GM12874 (cell line): ENCODE measurements at regions not wholly inside any gene's neighbourhood (a gene's known extent, or its start where the extent isn't known, plus 50 kb on each side); places are given as distances from the start of the nearest gene placed in this dataset.

Experiments
- TF ChIP-seq, protein P1 (sequence below): IDR thresholded peaks from 2 replicates; pipeline ENCODE4 v1.5.1; 2011; ENCODE audit warnings: low read depth, mild to moderate bottlenecking, control low read depth, low read length, moderate library complexity; ENCODE audit not compliant: insufficient read depth

DNA sequence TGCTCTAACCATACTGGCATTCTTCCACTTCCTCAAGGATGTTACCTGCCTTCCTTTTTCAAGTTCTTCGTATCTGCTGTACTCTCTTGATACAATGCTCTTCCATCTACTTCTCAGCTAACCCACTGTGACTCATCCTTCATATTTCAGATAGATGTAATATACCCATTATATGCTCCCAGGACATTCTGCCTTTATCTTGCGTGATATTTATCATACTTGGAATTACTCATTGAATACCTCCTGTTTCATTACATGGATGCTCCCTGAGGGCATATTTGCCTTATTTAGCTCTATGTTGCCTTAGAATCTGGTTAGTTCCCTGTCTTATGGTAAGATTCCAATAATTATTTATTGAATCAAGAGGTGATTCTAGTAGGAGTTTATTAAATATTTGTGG is 706.4 kb downstream of the SORCS3 start:
- TF ChIP-seq, protein P1, sequence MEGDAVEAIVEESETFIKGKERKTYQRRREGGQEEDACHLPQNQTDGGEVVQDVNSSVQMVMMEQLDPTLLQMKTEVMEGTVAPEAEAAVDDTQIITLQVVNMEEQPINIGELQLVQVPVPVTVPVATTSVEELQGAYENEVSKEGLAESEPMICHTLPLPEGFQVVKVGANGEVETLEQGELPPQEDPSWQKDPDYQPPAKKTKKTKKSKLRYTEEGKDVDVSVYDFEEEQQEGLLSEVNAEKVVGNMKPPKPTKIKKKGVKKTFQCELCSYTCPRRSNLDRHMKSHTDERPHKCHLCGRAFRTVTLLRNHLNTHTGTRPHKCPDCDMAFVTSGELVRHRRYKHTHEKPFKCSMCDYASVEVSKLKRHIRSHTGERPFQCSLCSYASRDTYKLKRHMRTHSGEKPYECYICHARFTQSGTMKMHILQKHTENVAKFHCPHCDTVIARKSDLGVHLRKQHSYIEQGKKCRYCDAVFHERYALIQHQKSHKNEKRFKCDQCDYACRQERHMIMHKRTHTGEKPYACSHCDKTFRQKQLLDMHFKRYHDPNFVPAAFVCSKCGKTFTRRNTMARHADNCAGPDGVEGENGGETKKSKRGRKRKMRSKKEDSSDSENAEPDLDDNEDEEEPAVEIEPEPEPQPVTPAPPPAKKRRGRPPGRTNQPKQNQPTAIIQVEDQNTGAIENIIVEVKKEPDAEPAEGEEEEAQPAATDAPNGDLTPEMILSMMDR = no peak

DNA sequence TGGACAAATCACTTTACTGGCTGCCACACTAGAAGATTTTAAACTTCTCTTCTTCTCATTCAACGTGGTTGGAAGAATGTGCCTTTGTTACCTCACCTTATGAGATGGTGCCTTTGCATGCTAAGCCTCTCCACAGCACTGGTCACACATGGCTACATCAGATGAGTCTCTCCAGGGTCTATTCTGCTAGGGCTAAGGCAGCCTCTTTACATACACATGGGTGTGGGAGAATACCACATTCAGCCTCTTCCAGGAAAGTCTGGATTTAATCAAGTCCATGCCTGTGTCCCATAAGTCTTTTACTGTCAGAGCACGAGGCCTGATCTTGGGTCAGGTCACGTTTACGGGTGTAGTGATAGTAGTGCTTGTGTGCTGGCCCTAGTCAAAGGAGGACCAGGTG is 701.5 kb downstream of the SORCS3 start:
- TF ChIP-seq, protein P1 = no peak

DNA sequence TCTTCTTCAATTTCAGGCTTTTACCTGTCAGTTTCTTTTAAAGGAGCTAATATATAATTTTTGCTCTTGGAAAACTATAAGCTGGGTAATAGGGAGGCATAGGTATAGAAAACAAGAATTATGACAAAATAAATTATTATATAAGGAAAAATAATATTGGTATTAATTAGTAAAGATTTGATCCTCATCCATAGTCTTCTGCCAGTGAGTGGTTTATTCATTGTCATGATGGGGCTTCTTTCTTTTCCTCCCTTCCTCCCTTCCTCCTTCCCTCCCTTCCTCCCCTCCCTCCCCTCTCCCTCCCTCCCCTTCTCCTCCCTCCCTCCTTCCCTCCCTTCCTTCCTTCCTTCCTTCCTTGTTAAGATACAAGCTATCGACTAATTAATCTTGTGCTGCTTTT is 698.6 kb downstream of the SORCS3 start:
- TF ChIP-seq, protein P1 = no peak

DNA sequence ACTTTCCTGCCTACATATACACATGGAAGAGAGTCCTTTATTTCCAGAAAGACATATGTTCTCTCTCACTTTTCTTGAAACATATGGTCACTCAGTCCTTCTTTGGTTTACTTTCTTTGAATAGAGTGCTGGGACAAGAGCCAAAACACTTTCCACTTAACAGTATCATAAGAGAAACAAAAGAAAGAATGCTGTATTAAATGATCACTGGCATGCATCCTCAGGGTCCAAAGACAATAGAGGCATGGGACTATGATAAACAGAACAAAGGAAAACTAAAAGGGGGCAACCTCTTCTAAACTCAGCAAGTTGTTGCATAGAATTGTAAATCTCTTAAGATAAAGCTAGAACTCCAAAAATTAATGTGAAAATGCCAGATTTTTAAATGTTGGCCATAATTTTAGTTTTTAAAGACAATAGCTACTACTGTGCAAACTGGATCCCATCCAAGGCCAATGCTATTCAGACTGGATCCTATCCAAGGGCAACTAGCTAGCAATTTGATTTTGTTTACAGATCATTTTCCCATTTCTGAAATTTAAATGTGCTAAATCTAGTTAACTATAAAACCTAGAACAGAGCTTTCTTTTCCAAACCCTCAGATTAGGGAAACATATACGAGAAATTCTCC is 687.5 kb downstream of the SORCS3 start:
- TF ChIP-seq, protein P1 = no peak
